ENCODE measurements at regions not wholly inside any gene's neighbourhood (a gene's known extent, or its start where the extent isn't known, plus 50 kb on each side); places are given as distances from the start of the nearest gene placed in this dataset.

DNA sequence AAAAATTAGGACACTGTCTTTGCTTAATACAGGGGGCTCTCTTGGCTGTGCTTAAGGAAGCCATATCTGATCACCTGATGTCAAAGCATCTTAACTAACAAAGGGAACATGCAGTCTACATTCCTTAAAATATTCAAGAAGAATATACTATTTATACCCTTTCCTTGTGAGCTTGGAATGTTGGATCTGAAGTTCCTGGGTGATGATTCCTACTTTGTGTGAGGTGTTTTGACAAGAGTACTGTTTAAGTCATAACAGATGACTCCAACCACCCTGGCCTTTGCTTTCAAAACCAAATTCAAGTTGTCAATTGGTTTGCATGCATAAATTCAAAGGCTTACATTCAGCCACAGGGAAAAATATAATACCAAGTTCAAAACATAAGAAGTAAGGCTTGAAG is 862.7 kb upstream of the SEMA6D start:
- no peak for DNase-seq
- TF ChIP-seq, protein P1, sequence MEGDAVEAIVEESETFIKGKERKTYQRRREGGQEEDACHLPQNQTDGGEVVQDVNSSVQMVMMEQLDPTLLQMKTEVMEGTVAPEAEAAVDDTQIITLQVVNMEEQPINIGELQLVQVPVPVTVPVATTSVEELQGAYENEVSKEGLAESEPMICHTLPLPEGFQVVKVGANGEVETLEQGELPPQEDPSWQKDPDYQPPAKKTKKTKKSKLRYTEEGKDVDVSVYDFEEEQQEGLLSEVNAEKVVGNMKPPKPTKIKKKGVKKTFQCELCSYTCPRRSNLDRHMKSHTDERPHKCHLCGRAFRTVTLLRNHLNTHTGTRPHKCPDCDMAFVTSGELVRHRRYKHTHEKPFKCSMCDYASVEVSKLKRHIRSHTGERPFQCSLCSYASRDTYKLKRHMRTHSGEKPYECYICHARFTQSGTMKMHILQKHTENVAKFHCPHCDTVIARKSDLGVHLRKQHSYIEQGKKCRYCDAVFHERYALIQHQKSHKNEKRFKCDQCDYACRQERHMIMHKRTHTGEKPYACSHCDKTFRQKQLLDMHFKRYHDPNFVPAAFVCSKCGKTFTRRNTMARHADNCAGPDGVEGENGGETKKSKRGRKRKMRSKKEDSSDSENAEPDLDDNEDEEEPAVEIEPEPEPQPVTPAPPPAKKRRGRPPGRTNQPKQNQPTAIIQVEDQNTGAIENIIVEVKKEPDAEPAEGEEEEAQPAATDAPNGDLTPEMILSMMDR (IDR thresholded peaks at IDR 0.05), result no peak
- no peak for TF ChIP-seq POLR2A (IDR thresholded peaks at IDR 0.05)
- H3K36me3 ChIP-seq (replicated peaks in 1 of 2), result no peaks in the 10 kb centered on the region
- H3K4me3 ChIP-seq, result no peak overlapping the region
- intact Hi-C loops (cut with DNase I), result no loop called here
- H3K9me3 ChIP-seq (replicated peaks in 1 of 3), result no peaks in the 10 kb centered on the region
- no peaks in the 10 kb centered on the region for H3K4me1 ChIP-seq (replicated peaks in 1 of 2)
- H3K27me3 ChIP-seq, result no peaks in the 10 kb centered on the region
- H3K27ac ChIP-seq, result no peak overlapping the region

DNA sequence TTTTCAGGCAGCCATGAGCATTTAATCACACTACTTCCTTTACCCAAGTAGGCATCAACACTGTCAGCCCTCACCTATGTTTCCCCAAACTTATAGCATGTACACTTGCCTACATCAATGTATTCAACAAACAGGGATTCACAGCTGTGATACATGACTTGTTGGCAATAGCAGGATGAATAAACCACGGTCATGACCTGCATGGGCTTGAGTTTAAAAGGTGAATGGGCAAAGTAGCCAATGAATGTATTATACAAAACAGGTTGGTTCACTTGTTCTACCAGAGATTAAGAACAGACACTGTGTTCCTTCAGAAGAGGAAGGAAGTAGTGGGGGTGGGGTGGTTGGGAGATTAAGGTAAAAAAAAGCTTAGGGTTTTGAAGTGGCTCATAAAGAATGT is 861.9 kb upstream of the SEMA6D start:
- TF ChIP-seq, protein P1 (IDR thresholded peaks at IDR 0.05), result no peak
- no peak for TF ChIP-seq POLR2A (IDR thresholded peaks at IDR 0.05)
- no peaks in the 10 kb centered on the region for H3K9me3 ChIP-seq (replicated peaks in 1 of 3)
- H3K36me3 ChIP-seq (replicated peaks in 1 of 2), result no peaks in the 10 kb centered on the region
- WGBS, 4 donors, result 63 to 92% (median 76%) methylated on average over 1 of the region's 1 CpG
- intact Hi-C loops (cut with DNase I), result no loop called here
- H3K27ac ChIP-seq, result no peak overlapping the region
- no peak overlapping the region for H3K4me3 ChIP-seq
- DNase-seq, result no peak
- no peaks in the 10 kb centered on the region for H3K27me3 ChIP-seq
- H3K4me1 ChIP-seq (replicated peaks in 1 of 2), result no peaks in the 10 kb centered on the region

DNA sequence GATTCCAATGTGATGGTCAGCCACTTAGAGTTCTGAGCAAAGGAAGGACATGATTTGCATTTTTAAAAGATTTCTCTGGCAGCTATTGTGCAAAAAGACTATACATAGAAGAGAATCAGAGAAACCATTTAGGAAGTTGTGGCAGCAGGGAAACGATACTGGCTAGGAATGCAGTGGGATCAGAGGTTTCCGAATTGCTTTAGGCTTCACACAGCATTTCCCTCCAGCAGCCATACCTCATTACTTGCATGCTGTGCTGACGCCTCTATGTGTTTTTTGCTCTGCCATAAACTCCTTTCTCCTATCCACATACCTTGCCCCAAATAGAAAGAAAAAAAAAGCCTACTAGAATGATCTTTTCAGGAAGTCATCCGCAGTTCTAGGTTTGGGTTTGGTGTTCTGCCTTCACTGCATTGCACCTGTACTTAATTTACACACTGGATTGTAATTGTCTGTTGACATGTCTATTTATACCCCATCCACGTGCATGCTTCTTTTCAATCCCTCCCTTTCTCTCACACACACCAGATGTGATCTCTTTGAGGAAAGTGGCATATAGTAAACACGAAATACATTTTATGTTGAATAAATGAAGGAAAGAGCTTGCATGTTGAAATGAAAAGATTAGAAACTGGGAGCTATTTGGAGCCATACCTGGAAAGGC is 860.3 kb upstream of the SEMA6D start:
- no peak for DNase-seq
- no peak overlapping the region for H3K4me3 ChIP-seq
- no peaks in the 10 kb centered on the region for H3K9me3 ChIP-seq (replicated peaks in 1 of 3)
- no peaks in the 10 kb centered on the region for H3K4me1 ChIP-seq (replicated peaks in 1 of 2)
- TF ChIP-seq POLR2A (IDR thresholded peaks at IDR 0.05), result no peak
- TF ChIP-seq, protein P1 (IDR thresholded peaks at IDR 0.05), result no peak
- H3K36me3 ChIP-seq (replicated peaks in 1 of 2), result no peaks in the 10 kb centered on the region
- intact Hi-C loops (cut with DNase I), result no loop called here
- no peaks in the 10 kb centered on the region for H3K27me3 ChIP-seq
- H3K27ac ChIP-seq, result no peak overlapping the region
- WGBS, 4 donors, result 53 to 59% (median 57%) methylated on average over 6 of the region's 6 CpGs

DNA sequence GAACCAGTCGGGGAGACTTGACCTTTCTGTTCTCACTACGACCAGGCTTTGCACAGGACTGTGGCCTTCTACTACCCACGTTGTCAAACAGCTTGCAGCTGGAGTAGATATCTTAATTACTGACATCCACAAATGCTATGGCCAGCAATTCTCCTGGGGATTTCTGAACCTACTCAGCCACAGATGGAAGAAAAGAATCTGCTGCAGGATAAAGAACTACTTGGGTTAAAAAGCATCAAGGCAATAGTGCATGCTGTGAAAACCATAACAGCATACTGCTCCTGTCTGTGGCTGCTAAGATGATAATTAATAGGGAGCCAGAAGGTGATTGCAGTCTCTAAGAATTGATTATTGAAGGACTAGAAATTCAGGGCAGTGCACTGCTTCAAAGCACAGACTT is 859.2 kb upstream of the SEMA6D start:
- intact Hi-C loops (cut with DNase I), result no loop called here
- Histone ChIP-seq H3K36me3 (replicated peaks in 1 of 2) (no peaks in the 10 kb centered on the region), H3K27ac (no peak overlapping the region), H3K27me3 (no peaks in the 10 kb centered on the region), H3K4me1 (replicated peaks in 1 of 2) (no peaks in the 10 kb centered on the region), H3K4me3 (no peak overlapping the region), H3K9me3 (replicated peaks in 1 of 3) (no peaks in the 10 kb centered on the region)
- TF ChIP-seq POLR2A (IDR thresholded peaks at IDR 0.05), result no peak
- TF ChIP-seq, protein P1 (IDR thresholded peaks at IDR 0.05), result no peak
- DNase-seq, result no peak
- WGBS, 4 donors, result 41 to 59% (median 45%) methylated on average over 3 of the region's 3 CpGs

Data from adrenal gland (tissue), 9 donors.